ENCODE measurements at regions not wholly inside any gene's neighbourhood (a gene's known extent, or its start where the extent isn't known, plus 50 kb on each side); places are given as distances from the start of the nearest gene placed in this dataset.

DNA sequence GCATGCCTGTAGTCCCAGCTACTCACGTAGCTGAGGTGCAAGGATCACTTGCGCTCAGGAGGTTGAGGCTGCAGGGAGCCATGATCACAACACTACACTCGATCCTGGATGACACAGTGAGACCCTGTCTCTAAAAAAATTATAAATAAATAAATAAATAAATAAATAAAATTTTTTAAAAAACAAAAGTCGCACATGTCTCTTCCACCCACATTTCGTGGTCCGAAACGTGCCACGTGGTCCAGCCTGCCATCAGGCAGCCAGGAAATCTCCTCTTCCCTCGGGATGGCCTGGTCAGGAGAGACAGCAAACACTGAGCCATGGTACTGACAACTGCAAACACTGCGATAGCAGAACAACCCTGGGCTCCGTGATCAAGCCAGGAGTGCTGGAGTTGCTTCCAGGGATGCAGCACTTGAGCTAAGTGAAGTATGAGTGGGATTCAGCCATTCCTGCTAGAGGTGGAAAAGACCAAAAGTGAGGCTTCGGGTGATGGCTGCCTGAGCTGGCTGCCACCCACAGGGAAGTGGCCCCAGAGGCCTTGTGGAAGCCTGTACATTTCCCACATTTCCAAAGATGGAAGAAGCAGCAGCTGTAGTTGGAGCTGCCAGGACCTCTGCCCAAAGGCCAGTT lies 193.1 kb downstream of the SMAD2 start:
- TF ChIP-seq, protein P1, sequence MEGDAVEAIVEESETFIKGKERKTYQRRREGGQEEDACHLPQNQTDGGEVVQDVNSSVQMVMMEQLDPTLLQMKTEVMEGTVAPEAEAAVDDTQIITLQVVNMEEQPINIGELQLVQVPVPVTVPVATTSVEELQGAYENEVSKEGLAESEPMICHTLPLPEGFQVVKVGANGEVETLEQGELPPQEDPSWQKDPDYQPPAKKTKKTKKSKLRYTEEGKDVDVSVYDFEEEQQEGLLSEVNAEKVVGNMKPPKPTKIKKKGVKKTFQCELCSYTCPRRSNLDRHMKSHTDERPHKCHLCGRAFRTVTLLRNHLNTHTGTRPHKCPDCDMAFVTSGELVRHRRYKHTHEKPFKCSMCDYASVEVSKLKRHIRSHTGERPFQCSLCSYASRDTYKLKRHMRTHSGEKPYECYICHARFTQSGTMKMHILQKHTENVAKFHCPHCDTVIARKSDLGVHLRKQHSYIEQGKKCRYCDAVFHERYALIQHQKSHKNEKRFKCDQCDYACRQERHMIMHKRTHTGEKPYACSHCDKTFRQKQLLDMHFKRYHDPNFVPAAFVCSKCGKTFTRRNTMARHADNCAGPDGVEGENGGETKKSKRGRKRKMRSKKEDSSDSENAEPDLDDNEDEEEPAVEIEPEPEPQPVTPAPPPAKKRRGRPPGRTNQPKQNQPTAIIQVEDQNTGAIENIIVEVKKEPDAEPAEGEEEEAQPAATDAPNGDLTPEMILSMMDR (conservative IDR thresholded peaks at IDR 0.05), result no peak
- TF ChIP-seq ZFX (IDR thresholded peaks at IDR 0.05), result no peak
- H3K27ac ChIP-seq, result no peak overlapping the region

DNA sequence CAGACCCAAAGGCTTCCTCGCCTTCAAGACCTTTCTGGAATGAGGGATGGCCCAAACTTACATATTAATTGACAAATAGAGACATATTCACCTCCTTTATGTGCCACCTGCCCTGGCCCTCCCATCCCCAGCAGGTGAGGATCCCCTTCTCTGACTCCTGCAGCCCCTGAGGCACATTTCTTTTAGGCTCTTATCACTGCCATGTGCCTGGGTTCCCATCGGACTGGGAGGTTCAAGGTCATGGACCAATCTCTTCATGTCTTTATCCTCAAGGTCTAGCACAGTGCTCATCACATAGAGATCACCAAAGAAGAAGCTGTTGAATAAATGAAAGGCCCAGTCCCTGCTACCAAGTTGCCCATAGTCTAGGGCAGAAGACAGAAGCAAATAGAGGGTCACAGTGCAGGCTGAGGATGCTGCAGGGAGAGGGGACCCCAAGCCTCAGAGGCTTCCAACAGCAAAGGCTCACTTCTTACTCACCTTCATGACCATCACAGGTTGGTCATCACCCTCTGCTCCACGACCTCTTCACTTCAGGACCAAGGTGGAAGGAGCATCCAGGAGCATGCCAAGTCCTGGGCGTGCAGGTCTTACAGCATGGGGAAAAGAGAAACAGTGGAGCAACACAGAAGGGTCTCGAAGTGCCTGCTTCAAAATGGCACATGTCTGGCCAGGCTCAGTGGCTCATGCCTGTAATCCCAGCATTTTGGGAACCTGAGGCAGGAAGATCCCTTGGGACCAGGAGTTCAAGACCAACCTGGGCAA lies 193.9 kb downstream of the SMAD2 start:
- no peak overlapping the region for H3K27ac ChIP-seq
- no peak for TF ChIP-seq ZFX (IDR thresholded peaks at IDR 0.05)
- TF ChIP-seq, protein P1 (conservative IDR thresholded peaks at IDR 0.05), result no peak

DNA sequence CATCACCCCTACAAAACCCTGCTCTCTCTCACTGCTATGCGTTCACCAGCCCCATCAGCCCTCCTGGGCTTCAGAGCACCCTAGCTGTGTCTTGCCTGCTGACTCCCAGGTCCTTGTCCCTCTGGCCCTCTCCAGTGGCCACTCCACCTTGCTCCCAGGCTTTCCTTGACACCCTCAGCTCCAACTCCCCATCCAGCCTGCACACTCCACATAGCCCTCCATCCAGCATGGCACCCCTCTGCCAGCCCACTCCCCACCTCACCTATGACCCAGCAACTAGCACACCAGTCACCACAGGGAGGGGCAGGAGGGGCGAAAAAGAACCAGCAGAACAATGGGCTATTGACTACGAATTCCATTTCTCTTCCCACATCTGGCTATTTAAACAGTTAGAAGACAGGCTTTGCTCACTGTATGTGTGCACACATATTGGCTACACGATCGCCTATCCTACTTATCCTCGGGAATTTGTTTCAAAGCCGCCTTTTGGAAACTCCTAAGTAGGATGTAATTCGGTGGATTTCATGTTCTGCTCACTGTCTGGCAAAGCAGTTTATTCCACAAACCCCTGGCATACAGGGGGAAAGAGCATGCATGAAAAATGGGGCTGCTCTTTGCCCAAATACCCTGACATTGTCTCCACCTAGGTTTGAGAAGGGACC lies 195.3 kb downstream of the SMAD2 start:
- TF ChIP-seq ZFX (IDR thresholded peaks at IDR 0.05), result no peak
- TF ChIP-seq, protein P1 (conservative IDR thresholded peaks at IDR 0.05), result no peak
- no peak overlapping the region for H3K27ac ChIP-seq

DNA sequence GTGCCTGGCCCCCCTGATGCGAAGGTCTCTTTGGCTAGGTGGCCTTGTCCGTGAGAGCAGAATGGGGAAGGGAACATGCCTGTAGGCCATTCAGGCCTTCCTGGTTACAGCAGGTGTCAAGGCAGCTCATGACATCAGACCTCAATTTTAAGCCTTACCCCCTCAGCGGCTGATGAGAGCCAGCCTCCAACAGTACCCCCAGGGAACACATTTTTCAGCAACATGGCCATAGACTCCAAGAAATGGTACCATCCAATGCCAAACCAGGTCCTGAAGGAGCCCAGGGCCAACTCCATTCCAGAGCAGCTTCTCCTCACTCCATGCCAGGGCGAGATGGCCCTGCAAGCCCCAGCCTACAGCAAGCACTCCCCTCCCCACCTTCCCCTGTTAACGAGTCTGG lies 199.2 kb downstream of the SMAD2 start:
- TF ChIP-seq, protein P1 (conservative IDR thresholded peaks at IDR 0.05), result no peak
- no peak for TF ChIP-seq ZFX (IDR thresholded peaks at IDR 0.05)
- no peak overlapping the region for H3K27ac ChIP-seq

DNA sequence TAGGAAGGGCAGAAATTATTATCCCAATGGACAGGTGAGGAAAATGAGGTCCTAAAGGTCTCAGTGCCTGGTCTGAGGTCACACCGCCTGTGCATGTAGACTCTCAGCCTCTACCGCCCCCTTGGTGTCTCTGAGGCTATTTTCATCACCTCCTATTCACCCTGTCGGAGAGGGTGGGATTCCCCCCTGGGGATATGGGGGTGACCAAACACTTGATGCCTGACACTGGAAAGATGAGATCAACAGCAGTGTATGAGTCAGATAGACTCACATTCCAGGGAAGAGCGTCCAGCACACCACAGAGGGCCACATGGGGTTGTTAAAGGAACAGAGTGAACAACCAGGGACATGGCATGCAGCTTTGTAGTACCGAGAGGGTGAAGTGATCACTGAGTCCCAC lies 199.7 kb downstream of the SMAD2 start:
- TF ChIP-seq, protein P1 (conservative IDR thresholded peaks at IDR 0.05), result no peak
- no peak for TF ChIP-seq ZFX (IDR thresholded peaks at IDR 0.05)
- H3K27ac ChIP-seq, result no peak overlapping the region

DNA sequence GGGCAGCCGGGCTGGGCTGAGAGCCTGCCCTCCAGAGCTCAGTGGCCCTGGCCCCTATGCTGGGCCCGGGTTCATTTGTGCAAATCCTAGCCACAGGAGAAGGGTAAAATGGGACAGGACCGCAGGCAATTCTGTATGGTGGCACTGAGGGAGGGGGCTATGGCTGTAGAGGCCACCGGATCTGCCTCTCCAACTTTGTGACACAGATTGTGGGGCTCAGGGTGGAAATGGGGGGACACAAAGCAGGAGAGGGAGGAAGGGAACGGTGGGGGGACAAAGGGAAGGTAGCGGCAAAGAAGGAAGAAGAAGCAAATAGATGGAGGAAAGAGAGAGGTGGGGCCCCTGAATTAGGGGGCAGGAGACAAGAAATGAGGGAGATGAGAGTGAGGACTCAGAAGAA lies 201.1 kb downstream of the SMAD2 start:
- no peak for TF ChIP-seq ZFX (IDR thresholded peaks at IDR 0.05)
- TF ChIP-seq, protein P1 (conservative IDR thresholded peaks at IDR 0.05), result no peak
- no peak overlapping the region for H3K27ac ChIP-seq

DNA sequence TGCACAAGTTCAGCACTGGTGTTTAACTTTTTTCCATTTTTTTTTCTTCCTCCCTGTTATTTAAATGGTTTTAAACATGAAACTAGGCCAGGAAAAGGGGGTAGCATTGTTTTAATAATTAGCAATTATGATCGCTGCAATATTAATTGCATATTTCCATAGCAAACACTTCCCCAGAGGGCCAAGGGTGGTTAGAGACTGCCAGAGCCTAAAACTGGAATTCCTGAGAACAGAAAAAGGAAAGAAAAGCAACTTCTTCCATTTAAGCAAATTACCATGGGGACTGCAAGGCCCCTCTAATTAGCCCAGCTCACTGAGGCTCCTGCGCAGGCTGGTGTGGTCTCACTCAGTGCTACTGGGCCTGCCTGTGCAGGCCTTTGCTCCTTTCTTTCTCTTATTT lies 201.5 kb downstream of the SMAD2 start:
- TF ChIP-seq, protein P1 (conservative IDR thresholded peaks at IDR 0.05), result no peak
- TF ChIP-seq ZFX (IDR thresholded peaks at IDR 0.05), result no peak

More for the DNA sequence above, 201.5 kb downstream of the SMAD2 start:
- no peak overlapping the region for H3K27ac ChIP-seq
